Endothelial cell of umbilical vein (primary cell): ENCODE measurements at regions not wholly inside any gene's neighbourhood (a gene's known extent, or its start where the extent isn't known, plus 50 kb on each side); places are given as distances from the start of the nearest gene placed in this dataset.

Experiments used
- BruUV-seq: library from RNA; stranded (reverse); fragments of 400-500 nt; replicated peaks from 2 replicates; lab custom pipeline; 2021; lab: Mats Ljungman, UMichigan
- CTCF ChIA-PET: fragments of 300-600, 350-600 bp; sonication (Branson Sonifier 250); formaldehyde crosslinking; loops from one replicate; lab custom pipeline; 2021; ENCODE audit warnings: antibody characterized with exemption, inconsistent platforms; lab: Charles Lee
- POLR2A ChIA-PET: fragments of 300-600, 350-600 bp; sonication (Branson Sonifier 250); formaldehyde crosslinking; loops from one replicate; lab custom pipeline; 2021; ENCODE audit warnings: antibody characterized with exemption, inconsistent platforms; lab: Charles Lee
- DNase-seq: peaks from one replicate; pipeline ENCODE4 v3.0.0-alpha.2; 2011; ENCODE audit warnings: low read depth, low spot score
- FAIRE-seq: peaks from 2 replicates; lab custom pipeline; 2011; peaks lifted over from hg19 to GRCh38; lab: Jason Lieb, UNC
- H2AFZ ChIP-seq: 2 replicates; pipeline ENCODE4 v1.6.0; 2012; ENCODE audit warnings: low read depth, low read length, control low read depth, inconsistent platforms
- H3K27ac ChIP-seq: 2 replicates; pipeline ENCODE4 v1.5.1; 2011; ENCODE audit warnings: low read depth, mild to moderate bottlenecking, control low read depth, low read length, moderate library complexity; ENCODE audit not compliant: insufficient read depth
- H3K27me3 ChIP-seq, 2 experiments: 2 replicates each; pipeline versions ENCODE4 v1.6.0 to v1.6.1; 2011; ENCODE audit warnings: low read length in 2 of 2, mixed read lengths in 1 of 2; ENCODE audit not compliant: control insufficient read depth in 2 of 2, insufficient read depth in 2 of 2
- H3K36me3 ChIP-seq, 2 experiments: 2 replicates in 1 of 2; 3 replicates in 1 of 2; pipeline ENCODE4 v1.5.1; 2011; ENCODE audit warnings: low read length in 2 of 2, mild to moderate bottlenecking in 1 of 2, moderate library complexity in 1 of 2; ENCODE audit not compliant: control insufficient read depth in 2 of 2, insufficient read depth in 2 of 2; ENCODE audit errors: extremely low read depth in 1 of 2
- H3K4me1 ChIP-seq: 3 replicates; pipeline ENCODE4 v1.5.1; 2011; ENCODE audit warnings: mild to moderate bottlenecking, low read length; ENCODE audit not compliant: control insufficient read depth, insufficient read depth; ENCODE audit errors: extremely low read depth
- H3K4me2 ChIP-seq: 2 replicates; pipeline ENCODE4 v1.6.1; 2011; ENCODE audit warnings: low read length, control low read depth, mixed read lengths; ENCODE audit not compliant: insufficient read depth
- H3K4me3 ChIP-seq, 3 experiments: fragments of 200-600 bp in 1 of 3; sonication (generic), shearing (Covaris generic) in 1 of 3; replicated peaks in 1 of 3; 2 replicates each; pipeline ENCODE4 v1.5.1; 2011 to 2016; ENCODE audit warnings: control low read depth in 3 of 3, low read length in 3 of 3, mild to moderate bottlenecking in 2 of 3, inconsistent platforms in 1 of 3, low read depth in 1 of 3, moderate library complexity in 1 of 3; ENCODE audit not compliant: insufficient read depth in 1 of 3
- H3K79me2 ChIP-seq: 2 replicates; pipeline ENCODE4 v1.6.0; 2012; ENCODE audit warnings: low read length, inconsistent platforms; ENCODE audit not compliant: control insufficient read depth, insufficient read depth
- H3K9ac ChIP-seq: replicated peaks from 2 replicates; pipeline ENCODE3; 2011; ENCODE audit warnings: low read length, control low read depth; ENCODE audit not compliant: insufficient read depth; ENCODE audit errors: extremely low read depth
- H3K9me1 ChIP-seq: replicated peaks from 3 replicates; pipeline ENCODE4 v1.6.0; 2011; ENCODE audit warnings: mild to moderate bottlenecking, low read length; ENCODE audit not compliant: control insufficient read depth, insufficient read depth; ENCODE audit errors: extremely low read depth
- H3K9me3 ChIP-seq: replicated peaks from 2 replicates; pipeline ENCODE4 v1.5.1; 2012; ENCODE audit warnings: low read length, inconsistent platforms; ENCODE audit not compliant: control insufficient read depth, insufficient read depth
- H4K20me1 ChIP-seq: replicated peaks from 2 replicates; pipeline ENCODE3; 2011; ENCODE audit warnings: mild to moderate bottlenecking, low read length; ENCODE audit not compliant: control insufficient read depth, insufficient read depth; ENCODE audit errors: extremely low read depth
- MYC ChIP-seq: IDR thresholded peaks from one replicate; pipeline ENCODE4 v1.6.1; 2011; ENCODE audit warnings: mild to moderate bottlenecking, low read depth, low read length
- dilution Hi-C: fragments of 300-500 bp; cut with MboI; formaldehyde crosslinking; loops from one replicate; pipeline ENCODE4 v1.15.0; 2019; ENCODE audit warnings: low sequenced_read_pairs; ENCODE audit not compliant: extremely low pct_ligation_motif_present
- intact Hi-C: fragments of 100-400 bp; cut with micrococcal nuclease; formaldehyde crosslinking; loops from one replicate; pipeline ENCODE4 v1.10.0; 2022
- TF ChIP-seq, protein P1 (sequence below), 2 donors: IDR thresholded peaks; 1 replicate in 1 of 2; 2 replicates in 1 of 2; pipeline ENCODE4 v1.5.1; 2011; ENCODE audit warnings: low read length in 2 of 2, mild to moderate bottlenecking in 2 of 2, moderate library complexity in 2 of 2, control low read depth in 1 of 2, inconsistent platforms in 1 of 2, low read depth in 1 of 2; ENCODE audit not compliant: insufficient read depth in 1 of 2; ENCODE audit errors: extremely low read depth in 1 of 2

DNA sequence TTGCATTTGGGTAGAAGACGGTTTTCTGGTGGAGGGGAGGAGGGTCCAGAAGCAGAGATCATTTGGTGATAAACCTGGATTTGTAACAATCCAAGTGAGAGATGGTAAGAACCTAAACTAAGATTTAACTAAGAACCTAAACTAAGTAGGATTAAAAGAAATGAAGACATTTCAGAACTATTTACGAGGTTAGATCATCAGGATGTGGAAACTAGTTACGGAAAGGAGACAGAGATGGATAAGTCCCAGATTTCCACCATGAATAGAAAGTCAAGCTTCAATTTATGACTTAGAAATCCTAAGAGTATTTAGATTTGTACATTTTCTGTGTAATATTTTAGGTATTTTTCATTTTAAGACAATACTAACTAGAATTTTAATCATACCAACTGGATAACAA, 86.3 kb downstream of the SEC16B start:
- Histone ChIP-seq H3K4me1 (no peaks in the 10 kb centered on the region), H3K9ac (no peak overlapping the region), H3K27me3 (no peaks in the 10 kb centered on the region), H4K20me1 (no peaks in the 10 kb centered on the region), H3K4me2 (no peak overlapping the region), H3K9me1 (no peaks in the 10 kb centered on the region), H3K27ac (no peak overlapping the region), H3K36me3 (no peaks in the 10 kb centered on the region), H3K9me3 (no peaks in the 10 kb centered on the region), H2AFZ (no peak overlapping the region), H3K79me2 (no peaks in the 10 kb centered on the region), H3K4me3 (no peak overlapping the region)
- no peak for DNase-seq
- ChIA-PET POLR2A (no interaction called here), CTCF (no interaction called here)
- intact Hi-C loops (no loop called here), dilution Hi-C loops (no loop called here)
- BruUV-seq, result no TSS peak
- TF ChIP-seq, protein P1, sequence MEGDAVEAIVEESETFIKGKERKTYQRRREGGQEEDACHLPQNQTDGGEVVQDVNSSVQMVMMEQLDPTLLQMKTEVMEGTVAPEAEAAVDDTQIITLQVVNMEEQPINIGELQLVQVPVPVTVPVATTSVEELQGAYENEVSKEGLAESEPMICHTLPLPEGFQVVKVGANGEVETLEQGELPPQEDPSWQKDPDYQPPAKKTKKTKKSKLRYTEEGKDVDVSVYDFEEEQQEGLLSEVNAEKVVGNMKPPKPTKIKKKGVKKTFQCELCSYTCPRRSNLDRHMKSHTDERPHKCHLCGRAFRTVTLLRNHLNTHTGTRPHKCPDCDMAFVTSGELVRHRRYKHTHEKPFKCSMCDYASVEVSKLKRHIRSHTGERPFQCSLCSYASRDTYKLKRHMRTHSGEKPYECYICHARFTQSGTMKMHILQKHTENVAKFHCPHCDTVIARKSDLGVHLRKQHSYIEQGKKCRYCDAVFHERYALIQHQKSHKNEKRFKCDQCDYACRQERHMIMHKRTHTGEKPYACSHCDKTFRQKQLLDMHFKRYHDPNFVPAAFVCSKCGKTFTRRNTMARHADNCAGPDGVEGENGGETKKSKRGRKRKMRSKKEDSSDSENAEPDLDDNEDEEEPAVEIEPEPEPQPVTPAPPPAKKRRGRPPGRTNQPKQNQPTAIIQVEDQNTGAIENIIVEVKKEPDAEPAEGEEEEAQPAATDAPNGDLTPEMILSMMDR (IDR thresholded peaks at IDR 0.05; ENCODE audit: extremely low read depth in 1 of 2, insufficient read depth in 1 of 2, low read depth in 1 of 2, low read length in 2 of 2), result no peak
- FAIRE-seq, result no peak

DNA sequence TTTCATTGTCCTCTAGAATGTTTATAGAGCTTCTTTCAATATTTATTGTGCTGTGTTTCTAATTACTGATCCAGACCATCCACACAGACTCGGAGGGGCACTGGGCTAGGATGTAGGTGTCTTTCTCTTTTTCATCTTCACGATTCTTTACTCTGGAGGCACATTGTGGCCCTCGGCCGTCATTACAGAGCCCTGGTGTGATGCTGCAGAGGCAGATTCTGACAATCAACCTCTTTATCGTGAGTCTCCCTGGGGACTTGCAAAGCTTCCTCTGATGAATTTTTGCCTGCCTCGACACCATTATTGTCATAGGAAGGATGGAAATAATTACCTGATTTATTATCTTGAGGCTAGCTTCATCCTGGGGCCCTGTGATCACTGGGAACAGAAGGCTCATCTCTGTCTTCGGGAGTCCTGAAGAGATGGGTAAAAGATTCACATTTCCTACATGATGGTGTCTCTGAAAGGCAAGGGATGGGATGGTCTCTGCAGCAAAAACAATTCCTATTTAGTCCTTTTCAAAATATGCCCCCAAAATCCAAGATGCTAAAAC, 89.4 kb downstream of the SEC16B start:
- Histone ChIP-seq H3K4me2 (no peak overlapping the region), H3K79me2 (no peaks in the 10 kb centered on the region), H3K4me3 (no peak overlapping the region), H3K4me1 (no peaks in the 10 kb centered on the region), H3K9me3 (no peaks in the 10 kb centered on the region), H3K36me3 (no peaks in the 10 kb centered on the region), H3K27me3 (no peaks in the 10 kb centered on the region), H3K9me1 (no peaks in the 10 kb centered on the region), H3K27ac (no peak overlapping the region), H4K20me1 (no peaks in the 10 kb centered on the region), H2AFZ (no peak overlapping the region), H3K9ac (no peak overlapping the region)
- dilution Hi-C loops, result no loop called here
- no peak for TF ChIP-seq MYC
- FAIRE-seq, result no peak
- BruUV-seq, result no TSS peak
- DNase-seq, result no peak
- ChIA-PET POLR2A (no interaction called here), CTCF (no interaction called here)
- intact Hi-C loops, result no loop called here
